ENCODE measurements at regions not wholly inside any gene's neighbourhood (a gene's known extent, or its start where the extent isn't known, plus 50 kb on each side); places are given as distances from the start of the nearest gene placed in this dataset.

DNA sequence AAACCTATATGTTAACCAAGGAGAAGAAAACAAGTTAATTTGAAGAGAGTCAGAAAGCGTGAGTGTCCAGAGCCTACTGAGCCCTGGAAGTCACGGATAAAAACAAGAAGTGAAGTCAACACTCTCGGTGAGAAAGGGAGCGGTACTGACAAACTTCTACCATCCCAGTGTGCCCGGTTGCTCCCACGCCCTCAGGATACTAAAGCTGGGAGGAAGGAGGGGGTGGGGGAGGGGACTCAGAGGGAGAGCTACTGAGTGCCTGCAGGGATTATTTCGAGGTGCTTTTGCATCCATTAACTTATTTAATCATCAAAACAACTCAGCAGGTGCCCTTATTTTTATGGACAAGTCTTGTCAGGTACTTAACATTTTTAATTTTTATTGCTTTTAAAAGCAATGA is 166.2 kb downstream of the ZIC5 start:
- no peaks in the 10 kb centered on the region for H4K20me1 ChIP-seq (ENCODE audit: insufficient read depth, low read length)
- no peaks in the 10 kb centered on the region for H3K27me3 ChIP-seq (ENCODE audit: low read depth, low read length)
- TF ChIP-seq, protein P1, sequence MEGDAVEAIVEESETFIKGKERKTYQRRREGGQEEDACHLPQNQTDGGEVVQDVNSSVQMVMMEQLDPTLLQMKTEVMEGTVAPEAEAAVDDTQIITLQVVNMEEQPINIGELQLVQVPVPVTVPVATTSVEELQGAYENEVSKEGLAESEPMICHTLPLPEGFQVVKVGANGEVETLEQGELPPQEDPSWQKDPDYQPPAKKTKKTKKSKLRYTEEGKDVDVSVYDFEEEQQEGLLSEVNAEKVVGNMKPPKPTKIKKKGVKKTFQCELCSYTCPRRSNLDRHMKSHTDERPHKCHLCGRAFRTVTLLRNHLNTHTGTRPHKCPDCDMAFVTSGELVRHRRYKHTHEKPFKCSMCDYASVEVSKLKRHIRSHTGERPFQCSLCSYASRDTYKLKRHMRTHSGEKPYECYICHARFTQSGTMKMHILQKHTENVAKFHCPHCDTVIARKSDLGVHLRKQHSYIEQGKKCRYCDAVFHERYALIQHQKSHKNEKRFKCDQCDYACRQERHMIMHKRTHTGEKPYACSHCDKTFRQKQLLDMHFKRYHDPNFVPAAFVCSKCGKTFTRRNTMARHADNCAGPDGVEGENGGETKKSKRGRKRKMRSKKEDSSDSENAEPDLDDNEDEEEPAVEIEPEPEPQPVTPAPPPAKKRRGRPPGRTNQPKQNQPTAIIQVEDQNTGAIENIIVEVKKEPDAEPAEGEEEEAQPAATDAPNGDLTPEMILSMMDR (IDR thresholded peaks at IDR 0.05; ENCODE audit: low read depth, low read length): no peak
- TF ChIP-seq EZH2phosphoT487 (IDR thresholded peaks at IDR 0.05; ENCODE audit: low read depth): no peak
- H2AFZ ChIP-seq (ENCODE audit: low read depth, low read length): no peak overlapping the region
- no peak overlapping the region for H3K27ac ChIP-seq (ENCODE audit: low read length)
- no peak overlapping the region for H3K4me3 ChIP-seq (ENCODE audit: low read length)
- H3K4me2 ChIP-seq (ENCODE audit: low read length): no peak overlapping the region
- no peaks in the 10 kb centered on the region for H3K79me2 ChIP-seq (ENCODE audit: low read length)
- no peak overlapping the region for H3K9ac ChIP-seq (ENCODE audit: low read length)
- H3K9me3 ChIP-seq (ENCODE audit: insufficient read depth, low read length): no peaks in the 10 kb centered on the region
- H3K4me1 ChIP-seq (ENCODE audit: low read length): no peaks in the 10 kb centered on the region
- H3K36me3 ChIP-seq (replicated peaks; ENCODE audit: low read depth, low read length): no peaks in the 10 kb centered on the region

- H3K36me3 ChIP-seq (replicated peaks; ENCODE audit: low read depth, low read length): no peaks in the 10 kb centered on the region
- H2AFZ ChIP-seq (ENCODE audit: low read depth, low read length): no peak overlapping the region
- H3K4me3 ChIP-seq (ENCODE audit: low read length): no peak overlapping the region
- H3K4me2 ChIP-seq (ENCODE audit: low read length): no peak overlapping the region
- H3K4me1 ChIP-seq (ENCODE audit: low read length): no peaks in the 10 kb centered on the region
- no peak overlapping the region for H3K9ac ChIP-seq (ENCODE audit: low read length)
- H4K20me1 ChIP-seq (ENCODE audit: insufficient read depth, low read length): 0 out of 2 replicates have a peak, but pooled peaks cover 4% of the 10 kb centered on the region
- no peaks in the 10 kb centered on the region for H3K9me3 ChIP-seq (ENCODE audit: insufficient read depth, low read length)
- H3K27ac ChIP-seq (ENCODE audit: low read length): no peak overlapping the region
- TF ChIP-seq, protein P1 (IDR thresholded peaks at IDR 0.05; ENCODE audit: low read depth, low read length): no peak
- no peak for TF ChIP-seq EZH2phosphoT487 (IDR thresholded peaks at IDR 0.05; ENCODE audit: low read depth)
- H3K79me2 ChIP-seq (ENCODE audit: low read length): no peaks in the 10 kb centered on the region
- no peaks in the 10 kb centered on the region for H3K27me3 ChIP-seq (ENCODE audit: low read depth, low read length)
These were observed 168.4 kb downstream of the ZIC5 start for GRCh38 chr13:99803141-99803540.

DNA sequence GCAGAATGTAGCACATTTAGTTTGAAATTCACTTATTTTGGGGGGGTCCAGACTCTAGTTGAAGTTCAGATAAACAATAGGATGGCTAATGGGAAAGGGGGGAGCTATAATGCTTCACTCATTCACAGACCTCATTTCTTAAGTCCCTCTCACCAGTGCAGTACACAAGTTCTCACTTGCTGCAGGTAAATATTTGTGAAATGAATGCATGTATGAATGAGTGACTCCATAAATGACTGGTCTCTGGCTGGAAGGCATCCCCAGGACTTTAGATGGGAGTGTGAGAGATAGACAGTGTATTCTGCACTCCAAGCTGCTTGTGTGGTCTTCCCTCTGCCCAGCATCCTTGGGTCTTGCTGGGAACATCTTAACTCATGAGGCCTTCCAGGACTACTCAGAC is 169.2 kb downstream of the ZIC5 start:
- H3K79me2 ChIP-seq (ENCODE audit: low read length): no peaks in the 10 kb centered on the region
- TF ChIP-seq, protein P1 (IDR thresholded peaks at IDR 0.05; ENCODE audit: low read depth, low read length): no peak
- no peak for TF ChIP-seq EZH2phosphoT487 (IDR thresholded peaks at IDR 0.05; ENCODE audit: low read depth)

DNA sequence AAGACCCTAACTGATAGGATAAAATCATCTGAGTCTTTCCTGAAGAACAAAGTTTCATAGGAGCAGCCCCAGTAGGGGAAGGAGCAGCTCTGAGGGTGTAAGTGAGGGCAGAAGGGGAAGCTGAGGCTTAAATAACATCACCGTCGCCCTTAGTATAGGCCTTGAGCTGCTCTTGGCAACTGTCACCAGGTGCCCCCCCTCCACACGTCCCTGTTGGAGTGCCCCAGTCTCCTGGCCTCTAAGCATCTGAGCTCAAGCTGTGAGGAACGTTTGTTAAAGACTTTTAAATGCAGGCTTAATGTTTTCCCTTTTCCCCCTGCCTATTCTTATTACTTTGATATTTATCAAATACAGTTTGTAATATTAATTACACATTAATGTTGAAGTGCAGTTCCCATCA is 170.6 kb downstream of the ZIC5 start:
- Histone ChIP-seq H3K27ac (ENCODE audit: low read length) (no peak overlapping the region), H3K9me3 (ENCODE audit: insufficient read depth, low read length) (no peaks in the 10 kb centered on the region), H3K4me3 (ENCODE audit: low read length) (no peak overlapping the region), H4K20me1 (ENCODE audit: insufficient read depth, low read length) (peaks cover 15% of the 10 kb centered on the region), H3K4me2 (ENCODE audit: low read length) (no peak overlapping the region), H2AFZ (ENCODE audit: low read depth, low read length) (no peak overlapping the region), H3K9ac (ENCODE audit: low read length) (no peak overlapping the region), H3K27me3 (ENCODE audit: low read depth, low read length) (no peaks in the 10 kb centered on the region), H3K4me1 (ENCODE audit: low read length) (no peaks in the 10 kb centered on the region), H3K36me3 (replicated peaks; ENCODE audit: low read depth, low read length) (no peaks in the 10 kb centered on the region), H3K79me2 (ENCODE audit: low read length) (no peaks in the 10 kb centered on the region)
- TF ChIP-seq, protein P1 (IDR thresholded peaks at IDR 0.05; ENCODE audit: low read depth, low read length): no peak
- TF ChIP-seq EZH2phosphoT487 (IDR thresholded peaks at IDR 0.05; ENCODE audit: low read depth): no peak

More for the DNA sequence above, 169.2 kb downstream of the ZIC5 start:
- Histone ChIP-seq H3K4me3 (ENCODE audit: low read length) (no peak overlapping the region), H3K9me3 (ENCODE audit: insufficient read depth, low read length) (no peaks in the 10 kb centered on the region), H3K9ac (ENCODE audit: low read length) (no peak overlapping the region), H3K27ac (ENCODE audit: low read length) (no peak overlapping the region), H3K4me1 (ENCODE audit: low read length) (no peaks in the 10 kb centered on the region), H3K4me2 (ENCODE audit: low read length) (no peak overlapping the region), H2AFZ (ENCODE audit: low read depth, low read length) (no peak overlapping the region), H4K20me1 (ENCODE audit: insufficient read depth, low read length) (0 out of 2 replicates have a peak, but pooled peaks cover 4% of the 10 kb centered on the region), H3K36me3 (replicated peaks; ENCODE audit: low read depth, low read length) (no peaks in the 10 kb centered on the region), H3K27me3 (ENCODE audit: low read depth, low read length) (no peaks in the 10 kb centered on the region)
